ENCODE measurements at regions not wholly inside any gene's neighbourhood (a gene's known extent, or its start where the extent isn't known, plus 50 kb on each side); places are given as distances from the start of the nearest gene placed in this dataset.
"Not testable (repeated sequence)": the region's sequence is repeated elsewhere in the genome, so short reads cannot be mapped to it uniquely, and the experiment has no call there.

DNA sequence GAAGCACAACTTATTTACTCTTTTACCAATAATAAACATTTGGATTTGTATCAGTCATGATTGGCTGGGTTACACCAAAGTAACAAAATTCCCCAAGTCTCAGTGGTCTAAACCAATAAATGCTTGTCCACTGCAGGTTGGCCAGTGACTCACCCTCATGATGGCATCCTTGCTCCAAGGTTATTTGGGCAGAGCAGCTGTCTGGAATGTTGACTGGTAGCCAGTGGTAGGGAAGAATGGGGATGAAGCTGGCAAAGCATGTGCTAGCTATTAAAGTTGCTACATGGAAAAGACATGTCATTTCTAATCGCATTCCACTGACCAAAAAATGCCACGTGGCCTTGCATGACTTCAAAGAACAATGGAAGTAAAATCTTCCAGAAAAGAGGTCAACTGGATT, 1168.7 kb upstream of the CELF2 start:
- in situ Hi-C loops (cut with MboI; ENCODE audit: low sequenced_read_pairs): no loop called here

DNA sequence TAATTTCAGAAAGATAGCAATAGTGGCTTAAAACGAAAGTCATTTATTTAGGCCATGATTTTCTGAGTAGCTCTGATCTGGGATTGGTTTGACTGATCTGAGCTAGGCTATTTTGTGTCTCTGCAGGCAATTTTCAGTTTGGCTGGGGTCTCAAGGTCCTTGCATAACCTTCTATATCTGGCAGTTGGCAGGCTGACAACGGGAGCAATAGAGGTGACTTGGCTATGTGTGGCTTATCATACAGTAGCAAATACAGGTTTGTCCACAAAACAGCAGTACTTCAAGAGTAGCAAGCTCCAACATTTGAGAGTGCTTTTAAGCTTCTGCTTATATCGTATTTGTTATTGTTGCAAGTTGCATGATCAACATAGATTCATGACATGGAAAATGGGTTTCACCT, 1167.3 kb upstream of the CELF2 start:
- in situ Hi-C loops (cut with MboI; ENCODE audit: low sequenced_read_pairs): no loop called here

- in situ Hi-C loops (cut with MboI; ENCODE audit: low sequenced_read_pairs): no loop called here
Observed at GRCh38 chr10:9851808-9852207, 1165.9 kb upstream of the CELF2 start.

GRCh38 chr10:9853405-9854355, 1164.0 kb upstream of the CELF2 start:
- in situ Hi-C loops (cut with MboI; ENCODE audit: low sequenced_read_pairs): no loop called here

DNA sequence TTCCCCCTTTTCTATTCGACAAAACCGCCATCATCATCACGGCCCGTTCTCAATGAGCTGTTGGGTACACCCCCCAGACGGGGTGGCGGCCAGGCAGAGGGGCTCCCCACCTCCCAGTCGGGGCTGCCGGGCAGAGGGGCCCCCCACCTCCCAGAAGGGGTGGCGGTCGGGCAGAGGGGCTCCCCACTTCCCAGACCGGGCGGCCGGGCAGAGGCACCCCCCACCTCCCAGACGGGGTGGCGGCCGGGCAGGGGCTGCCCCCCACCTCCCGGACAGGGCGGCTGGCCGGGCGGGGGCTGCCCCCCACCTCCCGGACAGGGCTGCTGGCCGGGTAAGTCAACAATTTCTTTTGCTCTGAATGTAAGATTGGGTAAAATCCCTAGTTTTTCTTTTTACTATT, 1162.2 kb upstream of the CELF2 start:
- in situ Hi-C loops (cut with MboI; ENCODE audit: low sequenced_read_pairs): not testable (repeated sequence)

GRCh38 chr10:9858816-9859215, 1158.9 kb upstream of the CELF2 start:
- in situ Hi-C loops (cut with MboI; ENCODE audit: low sequenced_read_pairs): no loop called here

- in situ Hi-C loops (cut with MboI; ENCODE audit: low sequenced_read_pairs): no loop called here
Observed at GRCh38 chr10:9860045-9860444, 1157.6 kb upstream of the CELF2 start.

- in situ Hi-C loops (cut with MboI; ENCODE audit: low sequenced_read_pairs): no loop called here
Observed at GRCh38 chr10:9863559-9864121, 1154.0 kb upstream of the CELF2 start.

DNA sequence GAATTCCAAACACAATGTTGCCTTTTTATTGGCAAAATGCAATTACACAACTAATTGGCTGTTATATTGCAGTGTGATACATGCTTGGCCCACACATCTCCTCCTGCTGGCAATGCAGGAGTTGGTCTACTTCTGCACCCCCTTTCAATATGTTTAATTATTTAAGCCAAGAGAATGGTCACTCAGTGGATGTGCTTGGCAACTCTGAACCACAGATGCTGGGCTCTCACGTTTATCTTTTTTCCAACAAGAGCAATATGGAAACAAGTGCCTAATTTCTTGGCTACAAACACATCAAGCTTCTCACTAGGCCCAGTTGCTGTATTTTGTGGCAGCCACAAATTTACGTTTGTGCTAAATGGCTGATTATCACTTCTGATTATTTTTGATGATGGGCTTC, 1149.2 kb upstream of the CELF2 start:
- in situ Hi-C loops (cut with MboI; ENCODE audit: low sequenced_read_pairs): no loop called here

DNA sequence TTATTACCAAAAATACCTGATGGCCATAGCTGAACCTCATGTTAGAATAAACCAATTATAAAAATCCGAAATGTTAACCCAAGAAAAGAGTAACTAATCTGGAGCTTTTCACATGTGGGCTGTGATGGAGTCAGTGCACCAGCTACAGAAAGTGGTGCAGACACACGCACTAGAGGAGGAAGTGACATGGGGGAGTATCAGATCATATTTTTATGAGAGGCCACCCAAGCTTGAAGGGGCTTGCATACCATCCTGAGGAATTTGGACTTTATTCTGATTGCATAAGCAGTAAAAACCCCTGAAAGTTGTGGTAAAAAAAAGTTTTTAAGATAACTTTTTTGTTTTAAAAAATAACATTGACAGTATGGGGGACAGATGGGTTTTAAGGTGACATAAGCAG, 1148.5 kb upstream of the CELF2 start:
- in situ Hi-C loops (cut with MboI; ENCODE audit: low sequenced_read_pairs): no loop called here

GRCh38 chr10:9869606-9870176, 1148.0 kb upstream of the CELF2 start:
- in situ Hi-C loops (cut with MboI; ENCODE audit: low sequenced_read_pairs): no loop called here

DNA sequence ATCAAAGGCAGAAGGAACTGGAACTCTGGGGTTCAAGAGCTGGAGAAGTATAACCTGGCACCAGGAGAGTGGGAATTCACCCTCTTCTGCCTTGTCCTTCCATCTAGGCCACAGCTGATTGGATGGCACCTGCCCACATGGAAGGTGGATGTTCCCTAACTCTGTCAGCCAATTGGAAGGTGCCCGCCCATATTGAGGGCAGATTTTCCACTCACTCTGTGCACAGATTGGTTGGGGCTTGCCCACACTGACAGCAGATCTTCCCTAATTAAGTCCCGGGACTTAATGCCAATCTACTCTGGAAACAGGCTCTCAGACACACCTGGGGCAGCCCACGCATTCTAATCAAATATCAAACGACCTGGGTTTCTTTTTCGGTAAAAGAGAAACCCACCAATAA, 1142.3 kb upstream of the CELF2 start:
- in situ Hi-C loops (cut with MboI; ENCODE audit: low sequenced_read_pairs): no loop called here

GRCh38 chr10:9877978-9878377, 1139.7 kb upstream of the CELF2 start:
- in situ Hi-C loops (cut with MboI; ENCODE audit: low sequenced_read_pairs): no loop called here

DNA sequence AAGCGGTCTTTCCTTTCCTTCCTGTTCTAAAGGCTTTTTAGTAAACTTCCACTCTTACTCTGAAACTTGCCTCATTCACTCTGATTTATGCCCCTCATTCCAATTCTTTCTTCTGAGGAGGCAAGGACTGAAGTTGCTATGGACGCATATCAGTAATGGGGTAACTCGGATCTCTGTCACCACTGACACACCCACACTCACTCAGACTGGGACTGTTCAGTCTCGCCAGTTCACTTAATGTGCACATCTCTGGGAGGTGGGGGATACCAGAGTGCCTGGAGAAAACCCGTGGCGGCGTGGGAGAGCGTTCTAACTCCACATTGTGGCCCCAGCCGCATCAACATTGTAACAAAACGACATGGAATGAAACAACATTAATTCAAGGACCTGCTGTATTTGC, 1139.3 kb upstream of the CELF2 start:
- in situ Hi-C loops (cut with MboI; ENCODE audit: low sequenced_read_pairs): no loop called here

DNA sequence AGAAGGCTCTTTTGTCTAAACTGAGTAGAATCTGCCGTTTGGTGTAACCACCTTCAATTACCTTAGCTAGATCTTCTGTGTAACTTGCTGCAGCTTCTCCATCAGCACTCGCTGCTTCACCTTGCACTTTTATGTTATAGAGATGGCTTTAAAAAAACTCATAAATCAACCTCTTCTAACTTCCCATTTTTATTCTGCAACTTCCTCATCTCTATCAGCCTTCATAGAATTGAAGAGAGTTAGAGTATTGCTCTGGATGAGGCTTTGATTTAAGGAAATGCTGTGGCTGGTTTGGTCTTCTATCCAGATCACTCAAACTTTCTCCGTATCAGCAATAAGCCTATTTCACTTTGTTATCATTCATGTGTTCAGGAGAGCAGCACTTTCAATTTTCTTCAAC, 1131.9 kb upstream of the CELF2 start:
- in situ Hi-C loops (cut with MboI; ENCODE audit: low sequenced_read_pairs): no loop called here

DNA sequence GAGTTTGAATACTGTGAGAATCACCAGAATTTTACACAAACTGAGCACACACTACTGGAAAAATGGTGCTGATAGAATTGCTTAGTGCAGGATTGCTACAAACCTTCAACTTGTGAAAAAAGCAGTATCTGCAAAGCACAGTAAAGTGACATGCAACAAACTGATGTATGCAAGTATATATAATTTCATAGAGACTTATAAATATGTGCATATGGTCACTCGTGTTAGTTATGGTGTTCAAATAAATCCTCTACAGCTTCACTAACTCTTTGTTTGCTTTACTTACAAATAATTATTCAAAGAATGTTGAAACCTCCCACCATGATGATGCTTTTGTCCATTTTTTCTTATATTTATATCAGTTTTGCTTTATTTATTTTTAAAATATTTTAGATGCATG, 1130.9 kb upstream of the CELF2 start:
- in situ Hi-C loops (cut with MboI; ENCODE audit: low sequenced_read_pairs): no loop called here

DNA sequence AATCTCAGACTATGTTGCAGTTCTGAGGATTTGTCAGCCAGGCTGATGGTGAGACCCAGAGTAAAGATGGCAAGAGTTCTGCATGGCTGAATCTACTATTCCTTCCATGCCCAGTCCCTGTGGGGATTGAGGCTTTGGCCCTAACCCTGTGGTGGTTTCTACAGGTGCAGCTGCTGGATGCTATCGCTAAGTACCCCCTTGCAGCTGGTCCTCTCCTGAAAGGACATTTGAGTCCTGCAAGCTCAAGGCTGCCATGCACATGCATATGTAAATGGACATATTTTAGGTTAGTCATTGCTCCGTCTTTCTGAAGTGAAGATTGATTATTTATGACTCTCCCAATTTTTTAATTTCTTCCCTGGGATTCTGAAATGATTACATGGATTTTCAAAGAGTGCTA, 1122.2 kb upstream of the CELF2 start:
- in situ Hi-C loops (cut with MboI; ENCODE audit: low sequenced_read_pairs): no loop called here

DNA sequence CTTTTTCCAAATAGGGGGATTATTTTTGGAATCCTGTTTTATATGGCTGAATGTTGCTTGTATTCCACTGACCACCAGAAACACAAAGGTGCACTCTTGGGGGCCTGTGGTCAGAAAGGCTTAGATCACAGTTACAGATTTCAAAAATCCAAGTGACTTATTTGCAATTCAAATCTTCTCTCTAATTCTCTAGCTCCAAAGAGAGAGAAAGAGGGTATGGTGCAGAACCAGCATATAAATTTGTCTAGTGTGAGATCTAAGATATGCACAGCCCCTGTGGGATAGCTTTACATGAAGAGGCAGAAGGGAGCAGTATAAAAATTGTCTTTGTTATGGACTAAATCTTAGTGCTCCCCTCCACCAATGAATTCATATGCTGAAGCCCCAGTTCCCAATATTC, 1121.7 kb upstream of the CELF2 start:
- in situ Hi-C loops (cut with MboI; ENCODE audit: low sequenced_read_pairs): no loop called here

DNA sequence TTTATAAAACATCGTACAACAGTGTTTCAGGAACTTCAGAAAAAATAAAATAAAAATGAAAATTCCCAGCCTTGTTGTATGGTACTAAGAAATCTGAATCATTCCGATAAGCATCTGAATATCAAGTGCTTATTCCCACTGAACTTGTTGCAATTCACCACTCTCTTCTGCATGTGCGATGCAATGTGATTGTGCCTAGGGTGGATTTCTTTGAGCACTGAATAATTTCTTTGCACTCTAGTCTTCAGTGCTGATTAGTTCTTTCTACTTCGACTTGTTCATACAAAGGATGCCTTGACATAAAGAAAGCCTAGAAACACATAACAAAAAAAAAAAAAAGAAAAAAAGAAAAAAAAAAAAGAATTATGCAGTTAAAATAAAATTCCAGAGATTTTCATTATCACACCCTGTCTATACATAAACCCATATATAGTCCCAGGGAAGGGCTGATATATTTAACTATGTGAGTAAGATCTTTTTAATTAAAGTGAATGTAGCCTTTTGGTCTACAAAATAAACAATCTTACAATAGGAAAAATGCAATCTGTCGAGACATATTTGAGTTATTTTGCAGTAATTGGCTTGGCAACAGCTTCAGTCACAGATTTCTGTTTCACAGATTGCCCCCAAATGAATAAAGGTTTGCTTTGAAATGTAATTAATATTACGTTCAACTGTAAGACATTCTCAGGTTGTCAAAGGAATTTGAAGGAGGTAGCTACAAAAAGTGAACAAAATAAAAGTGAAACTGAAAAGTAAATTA, 1118.9 kb upstream of the CELF2 start:
- in situ Hi-C loops (cut with MboI; ENCODE audit: low sequenced_read_pairs): no loop called here

DNA sequence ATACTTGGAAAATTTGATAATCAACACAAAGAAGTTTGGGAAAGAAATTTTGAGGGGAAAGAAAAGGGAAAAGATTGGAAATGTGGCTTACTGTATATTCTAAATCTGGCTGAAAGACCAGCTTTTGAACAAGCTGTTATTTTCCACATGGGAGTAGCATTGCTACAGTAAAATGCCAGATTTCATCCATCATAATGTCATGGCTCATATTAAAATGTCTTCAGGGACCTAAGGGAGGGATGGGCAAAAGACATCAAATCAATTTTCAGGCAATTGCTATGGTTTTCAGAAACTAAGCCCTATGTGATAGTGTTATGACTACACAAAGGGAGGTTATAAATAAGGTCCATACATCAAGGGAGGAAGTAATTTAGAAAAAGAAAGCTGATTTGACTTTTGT, 1116.9 kb upstream of the CELF2 start:
- in situ Hi-C loops (cut with MboI; ENCODE audit: low sequenced_read_pairs): no loop called here

DNA sequence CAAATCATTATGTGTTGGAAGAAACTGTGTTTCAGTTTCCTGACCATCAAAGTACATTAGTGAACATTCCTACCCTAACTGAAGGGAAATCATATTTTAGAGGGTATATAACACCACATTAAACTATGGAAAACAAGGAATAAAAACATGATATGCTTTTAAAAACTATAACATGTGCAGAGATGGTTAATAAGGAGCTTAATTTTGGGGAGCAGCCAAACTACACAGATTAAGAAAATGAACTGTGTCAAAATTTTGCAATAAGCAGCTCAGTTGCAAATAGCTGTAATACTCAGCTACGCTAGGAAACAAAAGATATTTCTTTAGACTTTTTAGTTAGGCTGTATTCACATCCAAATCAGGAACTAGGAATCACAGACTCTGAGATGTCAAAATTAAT, 1115.7 kb upstream of the CELF2 start:
- in situ Hi-C loops (cut with MboI; ENCODE audit: low sequenced_read_pairs): no loop called here

DNA sequence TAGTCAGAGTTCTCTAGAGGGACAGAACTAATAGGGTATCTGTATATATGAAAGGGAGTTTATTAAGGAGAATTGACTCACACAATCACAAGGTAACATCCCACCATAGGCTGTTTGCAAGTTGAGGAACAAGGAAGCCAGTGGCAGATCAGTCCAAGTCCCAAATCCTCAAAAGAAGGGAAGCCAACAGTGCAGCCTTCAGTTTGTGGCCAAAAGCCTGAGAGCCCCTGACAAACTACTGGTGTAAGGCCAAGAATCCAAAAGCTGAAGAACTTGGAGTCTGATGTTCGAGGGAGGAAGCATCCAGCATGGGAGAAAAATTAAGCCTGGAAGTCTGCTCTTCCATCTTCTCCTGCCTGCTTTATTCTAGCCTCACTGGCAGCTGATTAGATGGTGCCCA, 1107.2 kb upstream of the CELF2 start:
- in situ Hi-C loops (cut with MboI; ENCODE audit: low sequenced_read_pairs): no loop called here

Data from HL-60/S4 treated with retinoic acid at 250 ng/mL for 4 days and 3 days (cell line).